T follicular helper cell (primary cell): ENCODE measurements at regions not wholly inside any gene's neighbourhood (a gene's known extent, or its start where the extent isn't known, plus 50 kb on each side); places are given as distances from the start of the nearest gene placed in this dataset.
"Not testable (repeated sequence)": the region's sequence is repeated elsewhere in the genome, so short reads cannot be mapped to it uniquely, and the experiment has no call there.

Source experiments
- DNase-seq: peaks from one replicate; pipeline ENCODE4 v3.0.0-alpha.2; 2020; ENCODE audit warnings: low read depth

- no peak for DNase-seq
These were observed 55.2 kb downstream of the RTL3 start for GRCh38 chrX:78603908-78604307.

- no peak for DNase-seq
These were observed 63.1 kb downstream of the RTL3 start for GRCh38 chrX:78595901-78596502.

GRCh38 chrX:78593701-78594100, 65.4 kb downstream of the RTL3 start:
- no peak for DNase-seq

GRCh38 chrX:78592030-78592429, 67.1 kb downstream of the RTL3 start:
- no peak for DNase-seq

- DNase-seq, result no peak
These were observed 84.8 kb downstream of the RTL3 start for GRCh38 chrX:78574306-78574705.

- DNase-seq, result no peak
These were observed 85.5 kb downstream of the RTL3 start for GRCh38 chrX:78573630-78574029.

- no peak for DNase-seq
These were observed 87.3 kb downstream of the RTL3 start for GRCh38 chrX:78571849-78572248.

- no peak for DNase-seq
These were observed 103.6 kb downstream of the RTL3 start for GRCh38 chrX:78555401-78555980.

- DNase-seq, result not testable (repeated sequence)
These were observed 106.5 kb downstream of the RTL3 start for GRCh38 chrX:78552628-78553027.

- no peak for DNase-seq
These were observed 111.1 kb downstream of the RTL3 start for GRCh38 chrX:78548012-78548411.

- no peak for DNase-seq
These were observed 113.9 kb downstream of the RTL3 start for GRCh38 chrX:78545233-78545632.

- no peak for DNase-seq
These were observed 115.8 kb downstream of the RTL3 start for GRCh38 chrX:78543281-78543680.

- no peak for DNase-seq
These were observed 119.0 kb downstream of the RTL3 start for GRCh38 chrX:78540171-78540570.

- DNase-seq, result no peak
These were observed 124.9 kb downstream of the RTL3 start for GRCh38 chrX:78534221-78534620.

GRCh38 chrX:78532363-78532762, 126.8 kb downstream of the RTL3 start:
- no peak for DNase-seq

- no peak for DNase-seq
These were observed 131.3 kb downstream of the RTL3 start for GRCh38 chrX:78527818-78528217.

- DNase-seq, result no peak
These were observed 131.9 kb downstream of the RTL3 start for GRCh38 chrX:78527263-78527662.

- DNase-seq, result no peak
These were observed 136.5 kb downstream of the RTL3 start for GRCh38 chrX:78522601-78523000.

- peak; percentile 53 for DNase-seq
These were observed 142.0 kb downstream of the RTL3 start for GRCh38 chrX:78517124-78517523.

- DNase-seq, result no peak
These were observed 144.3 kb downstream of the RTL3 start for GRCh38 chrX:78514852-78515251.

GRCh38 chrX:78513971-78514738, 145.0 kb downstream of the RTL3 start:
- DNase-seq, result no peak

GRCh38 chrX:78506248-78506647, 152.9 kb downstream of the RTL3 start:
- no peak for DNase-seq

GRCh38 chrX:78496483-78496882, 162.6 kb downstream of the RTL3 start:
- DNase-seq, result no peak
